ENCODE measurements at regions not wholly inside any gene's neighbourhood (a gene's known extent, or its start where the extent isn't known, plus 50 kb on each side); places are given as distances from the start of the nearest gene placed in this dataset.

- Mint-ChIP-seq H3K4me1 (ENCODE audit: low read depth) (no peaks in the 10 kb centered on the region), H3K9me3 (no peaks in the 10 kb centered on the region), H3K4me3 (no peak overlapping the region), H3K36me3 (ENCODE audit: low read depth) (no peaks in the 10 kb centered on the region), H3K27ac (no peak overlapping the region), H3K27me3 (ENCODE audit: low read depth) (no peaks in the 10 kb centered on the region)
- no peak for DNase-seq (ENCODE audit: low spot score)
These were observed 58.4 kb upstream of the LRIG3 start for GRCh38 chr12:58978717-58979116.

DNA sequence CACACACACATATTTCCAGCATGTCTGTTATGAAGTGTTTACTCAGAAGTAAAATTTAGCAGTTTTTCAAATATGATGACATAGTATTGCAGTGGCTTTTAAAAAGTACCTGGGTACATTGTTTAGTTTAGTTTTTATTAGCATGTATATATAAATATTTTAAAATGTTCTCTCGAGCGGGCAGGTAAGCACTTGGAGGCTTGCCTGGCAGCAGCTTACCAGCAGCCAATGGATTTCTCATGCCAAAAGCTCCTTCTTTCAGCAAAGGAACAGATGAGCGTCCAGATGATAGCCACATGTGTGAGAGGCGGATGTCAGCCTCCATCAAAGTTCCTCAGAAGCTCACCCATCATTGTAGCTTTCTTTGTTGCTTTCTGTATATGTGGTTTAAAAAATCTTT, 57.2 kb upstream of the LRIG3 start:
- H3K27ac Mint-ChIP-seq: no peak overlapping the region
- DNase-seq (ENCODE audit: low spot score): no peak
- H3K9me3 Mint-ChIP-seq: no peaks in the 10 kb centered on the region
- H3K4me1 Mint-ChIP-seq (ENCODE audit: low read depth): no peaks in the 10 kb centered on the region
- H3K27me3 Mint-ChIP-seq (ENCODE audit: low read depth): no peaks in the 10 kb centered on the region
- H3K36me3 Mint-ChIP-seq (ENCODE audit: low read depth): no peaks in the 10 kb centered on the region
- no peak overlapping the region for H3K4me3 Mint-ChIP-seq

GRCh38 chr12:58976146-58976545, 55.8 kb upstream of the LRIG3 start:
- Mint-ChIP-seq H3K4me3 (no peak overlapping the region), H3K27me3 (ENCODE audit: low read depth) (no peaks in the 10 kb centered on the region)
- no peak for DNase-seq (ENCODE audit: low spot score)

More at GRCh38 chr12:58976146-58976545, 55.8 kb upstream of the LRIG3 start:
- Mint-ChIP-seq H3K4me1 (ENCODE audit: low read depth) (no peaks in the 10 kb centered on the region), H3K36me3 (ENCODE audit: low read depth) (no peaks in the 10 kb centered on the region), H3K9me3 (no peaks in the 10 kb centered on the region), H3K27ac (no peak overlapping the region)

Data from T-helper 2 cell treated with Interferon-gamma antibody and Interleukin-4, amounts not matched to agents 5 μg/mL and 100 μg/mL, for 36 hours (primary cell).